H9 (cell line): ENCODE measurements at regions not wholly inside any gene's neighbourhood (a gene's known extent, or its start where the extent isn't known, plus 50 kb on each side); places are given as distances from the start of the nearest gene placed in this dataset.

Experiments used
- DNase-seq: peaks from one replicate; pipeline ENCODE4 v3.0.0-alpha.2; 2017
- H2AFZ ChIP-seq: one replicate; pipeline ENCODE4 v1.6.1; 2013; ENCODE audit warnings: mild to moderate bottlenecking, low read length, control low read depth, moderate library complexity
- H2AK5ac ChIP-seq: 2 replicates; pipeline ENCODE4 v1.6.1; 2013; ENCODE audit warnings: low read length, control low read depth, mixed read lengths; ENCODE audit not compliant: insufficient read length
- H2BK120ac ChIP-seq: one replicate; pipeline ENCODE4 v1.6.1; 2013; ENCODE audit warnings: low read depth, mild to moderate bottlenecking, low read length, control low read depth, inconsistent platforms; ENCODE audit not compliant: poor library complexity, severe bottlenecking
- H2BK12ac ChIP-seq: 2 replicates; pipeline ENCODE4 v1.6.1; 2013; ENCODE audit warnings: low read length, control low read depth, mixed read lengths, low read depth; ENCODE audit not compliant: insufficient read length
- H2BK15ac ChIP-seq: 2 replicates; pipeline ENCODE4 v1.6.1; 2013; ENCODE audit warnings: low read depth, low read length, control low read depth
- H2BK20ac ChIP-seq: one replicate; pipeline ENCODE4 v1.6.1; 2013; ENCODE audit warnings: low read depth, mild to moderate bottlenecking, low read length, control low read depth, inconsistent platforms; ENCODE audit not compliant: poor library complexity, severe bottlenecking
- H2BK5ac ChIP-seq: 2 replicates; pipeline ENCODE4 v1.6.1; 2013; ENCODE audit warnings: low read length, control low read depth, mixed read lengths; ENCODE audit not compliant: insufficient read length
- H3K14ac ChIP-seq: 2 replicates; pipeline ENCODE4 v1.6.1; 2013; ENCODE audit warnings: low read length, control low read depth; ENCODE audit not compliant: insufficient read depth
- H3K18ac ChIP-seq: 2 replicates; pipeline ENCODE4 v1.6.1; 2013; ENCODE audit warnings: low read depth, mild to moderate bottlenecking, mixed read lengths, low read length, control low read depth; ENCODE audit not compliant: insufficient read length
- H3K23ac ChIP-seq: 2 replicates; pipeline ENCODE4 v1.6.1; 2013; ENCODE audit warnings: low read length, control low read depth, mixed read lengths, low read depth; ENCODE audit not compliant: insufficient read length
- H3K23me2 ChIP-seq: 2 replicates; pipeline ENCODE4 v1.6.1; 2013; ENCODE audit warnings: low read depth, mild to moderate bottlenecking, mixed read lengths, low read length, control low read depth; ENCODE audit not compliant: insufficient read length, poor library complexity, severe bottlenecking
- H3K27ac ChIP-seq: 2 replicates; pipeline ENCODE4 v1.5.1; 2013; ENCODE audit warnings: low read length, control low read depth, mixed read lengths, low read depth; ENCODE audit not compliant: insufficient read length
- H3K27me3 ChIP-seq: 2 replicates; pipeline ENCODE4 v1.6.1; 2013; ENCODE audit warnings: low read length, control low read depth, inconsistent platforms; ENCODE audit not compliant: insufficient read depth
- H3K4ac ChIP-seq: 2 replicates; pipeline ENCODE4 v1.6.1; 2013; ENCODE audit warnings: low read depth, mild to moderate bottlenecking, control low read depth, inconsistent platforms, low read length, moderate library complexity
- H3K4me1 ChIP-seq: 2 replicates; pipeline ENCODE4 v1.6.1; 2013; ENCODE audit warnings: low read length, control low read depth, inconsistent platforms; ENCODE audit not compliant: insufficient read depth
- H3K4me2 ChIP-seq: 2 replicates; pipeline ENCODE4 v1.6.1; 2013; ENCODE audit warnings: low read length, control low read depth, mixed read lengths; ENCODE audit not compliant: insufficient read length, insufficient read depth
- H3K56ac ChIP-seq: 2 replicates; pipeline ENCODE4 v1.6.1; 2013; ENCODE audit warnings: low read depth, mild to moderate bottlenecking, mixed read lengths, low read length, control low read depth; ENCODE audit not compliant: insufficient read length
- H3K79me1 ChIP-seq: 2 replicates; pipeline ENCODE4 v1.6.1; 2013; ENCODE audit warnings: low read depth, mild to moderate bottlenecking, moderate library complexity, low read length, control low read depth, inconsistent platforms; ENCODE audit not compliant: insufficient read depth, poor library complexity, severe bottlenecking
- H3K79me2 ChIP-seq: 2 replicates; pipeline ENCODE4 v1.6.1; 2013; ENCODE audit warnings: low read length, control low read depth, inconsistent platforms; ENCODE audit not compliant: insufficient read depth
- H3K9ac ChIP-seq: 2 replicates; pipeline ENCODE4 v1.6.1; 2013; ENCODE audit warnings: low read length, control low read depth, mixed read lengths; ENCODE audit not compliant: insufficient read length; ENCODE audit errors: extremely low read depth
- H3K9me3 ChIP-seq: one replicate; pipeline ENCODE4 v1.6.1; 2013; ENCODE audit warnings: low read depth, low read length, inconsistent platforms; ENCODE audit not compliant: control insufficient read depth
- H3T11ph ChIP-seq: one replicate; pipeline ENCODE4 v1.6.1; 2013; ENCODE audit warnings: mild to moderate bottlenecking, low read length, control low read depth, inconsistent platforms
- H4K20me1 ChIP-seq: one replicate; pipeline ENCODE4 v1.6.1; 2013; ENCODE audit not compliant: control insufficient read depth, insufficient read length, insufficient read depth
- H4K5ac ChIP-seq: 2 replicates; pipeline ENCODE4 v1.6.1; 2013; ENCODE audit warnings: low read depth, mild to moderate bottlenecking, mixed read lengths, low read length, control low read depth; ENCODE audit not compliant: insufficient read length
- H4K8ac ChIP-seq: replicated peaks from 2 replicates; pipeline ENCODE4 v1.6.1; 2013; ENCODE audit warnings: low read length, control low read depth, mixed read lengths, low read depth; ENCODE audit not compliant: insufficient read length
- H4K91ac ChIP-seq: 2 replicates; pipeline ENCODE4 v1.6.1; 2013; ENCODE audit warnings: low read depth, mild to moderate bottlenecking, moderate library complexity, mixed read lengths, low read length, control low read depth; ENCODE audit not compliant: insufficient read length
- H3K27ac Mint-ChIP-seq, 3 experiments: 2 replicates in 2 of 3; 3 replicates in 1 of 3; pipeline ENCODE4 v1.8.0; 2020 to 2021; ENCODE audit warnings: mixed read lengths in 3 of 3, mild to moderate bottlenecking in 1 of 3, moderate library complexity in 1 of 3
- H3K27me3 Mint-ChIP-seq: 2 replicates; pipeline ENCODE4 v1.8.0; 2021; ENCODE audit warnings: low read depth, mild to moderate bottlenecking, moderate library complexity, mixed read lengths
- H3K36me3 Mint-ChIP-seq, 3 experiments: 2 replicates in 2 of 3; 3 replicates in 1 of 3; pipeline ENCODE4 v1.8.0; 2020 to 2021; ENCODE audit warnings: low read depth in 3 of 3, mixed read lengths in 3 of 3; ENCODE audit not compliant: insufficient read depth in 1 of 3
- H3K4me1 Mint-ChIP-seq, 2 experiments: 2 replicates each; pipeline ENCODE4 v1.8.0; 2020; ENCODE audit warnings: mixed read lengths in 2 of 2
- H3K4me3 Mint-ChIP-seq, 2 experiments: 2 replicates in 1 of 2; 3 replicates in 1 of 2; pipeline ENCODE4 v1.8.0; 2020 to 2021; ENCODE audit warnings: mild to moderate bottlenecking in 2 of 2, mixed read lengths in 2 of 2, moderate library complexity in 1 of 2
- H3K9me3 Mint-ChIP-seq, 2 experiments: 2 replicates in 1 of 2; 3 replicates in 1 of 2; pipeline ENCODE4 v1.8.0; 2020; ENCODE audit warnings: mild to moderate bottlenecking in 2 of 2, mixed read lengths in 2 of 2, moderate library complexity in 1 of 2
- WGBS: extraction: QIAGEN DNeasy Blood & Tissue Kit; methylation state at CpG from one replicate; pipeline ENCODE4 v1.1.7; 2013; ENCODE audit warnings: missing lambda C conversion rate, low lambda C conversion rate, mixed read lengths; ENCODE audit not compliant: insufficient read length; ENCODE audit errors: extremely low coverage; 5-methylcytosine and 5-hydroxymethylcytosine counted together
- TF ChIP-seq, protein P1 (sequence below): fragments of 200-600 bp; sonication (generic); conservative IDR thresholded peaks from 3 replicates; pipeline ENCODE4 v1.8.0; 2021; ENCODE audit warnings: antibody characterized with exemption, mild to moderate bottlenecking

DNA sequence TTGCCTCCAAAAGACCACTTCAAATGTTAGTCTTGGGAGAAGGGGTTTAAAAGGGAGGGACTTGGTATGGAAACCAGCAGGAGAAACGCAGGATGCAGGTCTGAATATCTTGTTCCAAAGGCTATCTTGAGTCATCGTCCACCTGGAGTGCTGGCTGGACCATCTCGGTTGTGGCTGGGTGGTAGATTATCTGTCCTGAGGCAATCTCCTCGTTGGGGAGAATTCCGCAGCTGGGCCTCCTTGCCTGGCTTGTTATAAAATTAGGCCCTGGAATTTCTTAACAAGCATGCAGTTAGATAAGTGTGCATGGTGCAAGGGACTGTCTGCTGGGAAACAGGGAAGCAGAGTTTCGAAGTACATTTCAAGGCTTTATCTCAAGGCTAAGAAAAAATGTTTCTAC is 2045.7 kb upstream of the TENM3 start:
- Histone ChIP-seq H3K23me2 (no peaks in the 10 kb centered on the region), H3T11ph (no peak overlapping the region), H3K4ac (no peak overlapping the region), H3K4me2 (no peak overlapping the region), H3K79me2 (no peaks in the 10 kb centered on the region), H4K20me1 (no peaks in the 10 kb centered on the region), H2BK15ac (no peak overlapping the region), H3K18ac (no peak overlapping the region), H3K9me3 (no peaks in the 10 kb centered on the region), H3K4me1 (no peaks in the 10 kb centered on the region), H2BK5ac (no peak overlapping the region), H3K27ac (no peak overlapping the region), H2AK5ac (no peak overlapping the region), H4K91ac (no peak overlapping the region), H2BK120ac (no peak overlapping the region), H2AFZ (no peak overlapping the region), H2BK20ac (no peak overlapping the region), H2BK12ac (no peak overlapping the region), H3K79me1 (no peaks in the 10 kb centered on the region), H3K27me3 (no peaks in the 10 kb centered on the region), H4K5ac (no peak overlapping the region), H3K9ac (no peak overlapping the region), H3K56ac (no peak overlapping the region), H3K23ac (no peak overlapping the region), H4K8ac (no peak overlapping the region), H3K14ac (no peak overlapping the region)
- H3K36me3 Mint-ChIP-seq, result no peaks in the 10 kb centered on the region
- TF ChIP-seq, protein P1, sequence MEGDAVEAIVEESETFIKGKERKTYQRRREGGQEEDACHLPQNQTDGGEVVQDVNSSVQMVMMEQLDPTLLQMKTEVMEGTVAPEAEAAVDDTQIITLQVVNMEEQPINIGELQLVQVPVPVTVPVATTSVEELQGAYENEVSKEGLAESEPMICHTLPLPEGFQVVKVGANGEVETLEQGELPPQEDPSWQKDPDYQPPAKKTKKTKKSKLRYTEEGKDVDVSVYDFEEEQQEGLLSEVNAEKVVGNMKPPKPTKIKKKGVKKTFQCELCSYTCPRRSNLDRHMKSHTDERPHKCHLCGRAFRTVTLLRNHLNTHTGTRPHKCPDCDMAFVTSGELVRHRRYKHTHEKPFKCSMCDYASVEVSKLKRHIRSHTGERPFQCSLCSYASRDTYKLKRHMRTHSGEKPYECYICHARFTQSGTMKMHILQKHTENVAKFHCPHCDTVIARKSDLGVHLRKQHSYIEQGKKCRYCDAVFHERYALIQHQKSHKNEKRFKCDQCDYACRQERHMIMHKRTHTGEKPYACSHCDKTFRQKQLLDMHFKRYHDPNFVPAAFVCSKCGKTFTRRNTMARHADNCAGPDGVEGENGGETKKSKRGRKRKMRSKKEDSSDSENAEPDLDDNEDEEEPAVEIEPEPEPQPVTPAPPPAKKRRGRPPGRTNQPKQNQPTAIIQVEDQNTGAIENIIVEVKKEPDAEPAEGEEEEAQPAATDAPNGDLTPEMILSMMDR, result no peak
- H3K27me3 Mint-ChIP-seq, result no peaks in the 10 kb centered on the region
- H3K4me1 Mint-ChIP-seq, result no peaks in the 10 kb centered on the region
- DNase-seq, result no peak
- H3K4me3 Mint-ChIP-seq, result no peak overlapping the region
- H3K9me3 Mint-ChIP-seq, result no peaks in the 10 kb centered on the region
- peak overlapping the region in 1 of 3 experiments; percentile 61; a peak in 2 of 7 replicates for H3K27ac Mint-ChIP-seq
- WGBS, result no CpG with 5 or more reads among the region's 6 CpGs
